CD4-positive, alpha-beta memory T cell (primary cell): ENCODE measurements at regions not wholly inside any gene's neighbourhood (a gene's known extent, or its start where the extent isn't known, plus 50 kb on each side); places are given as distances from the start of the nearest gene placed in this dataset.

Source experiments
- CTCF ChIA-PET: fragments of 350-600 bp; sonication (Branson Sonifier 250); formaldehyde crosslinking; loops from one replicate; lab custom pipeline; 2021; ENCODE audit warnings: inconsistent platforms; ENCODE audit not compliant: partially characterized antibody; lab: Charles Lee
- POLR2A ChIA-PET: fragments of 350-600 bp; sonication (Branson Sonifier 250); formaldehyde crosslinking; loops from one replicate; lab custom pipeline; 2021; ENCODE audit not compliant: partially characterized antibody; lab: Charles Lee
- DNase-seq, 5 donors: peaks; one replicate each; pipeline versions ENCODE4 v3.0.0 to v3.0.0-alpha.2; 2020 to 2022; ENCODE audit warnings: mixed read lengths in 1 of 5
- H3K27ac ChIP-seq: one replicate; pipeline ENCODE4 v1.7.0; 2013; ENCODE audit warnings: low read depth, low read length
- H3K27me3 ChIP-seq: 2 replicates; pipeline ENCODE4 v1.7.0; 2013; ENCODE audit warnings: mild to moderate bottlenecking, low read length, moderate library complexity; ENCODE audit not compliant: insufficient read depth
- H3K36me3 ChIP-seq: 2 replicates; pipeline ENCODE4 v1.7.0; 2013; ENCODE audit warnings: mild to moderate bottlenecking, low read length, moderate library complexity; ENCODE audit not compliant: insufficient read depth
- H3K4me1 ChIP-seq: 2 replicates; pipeline ENCODE4 v1.7.0; 2013; ENCODE audit warnings: mild to moderate bottlenecking, low read length, moderate library complexity; ENCODE audit not compliant: insufficient read depth
- H3K4me3 ChIP-seq, 2 donors: one replicate each; pipeline ENCODE4 v1.7.0; 2013; ENCODE audit warnings: low read length in 2 of 2, mild to moderate bottlenecking in 1 of 2
- H3K9me3 ChIP-seq, 2 donors: one replicate each; pipeline ENCODE4 v1.7.0; 2013; ENCODE audit warnings: low read length in 2 of 2, control low read depth in 1 of 2; ENCODE audit not compliant: control insufficient read depth in 1 of 2
- H3K27ac Mint-ChIP-seq, 7 donors: one replicate each; pipeline ENCODE4 v1.8.0; 2020 to 2021; ENCODE audit warnings: mixed read lengths in 7 of 7, mild to moderate bottlenecking in 6 of 7, inconsistent platforms in 3 of 7, moderate library complexity in 3 of 7
- H3K27me3 Mint-ChIP-seq, 2 donors: one replicate each; pipeline ENCODE4 v1.8.0; 2020 to 2021; ENCODE audit warnings: mixed read lengths in 2 of 2
- H3K36me3 Mint-ChIP-seq, 2 donors: one replicate each; pipeline ENCODE4 v1.8.0; 2020 to 2021; ENCODE audit warnings: mixed read lengths in 2 of 2, inconsistent platforms in 1 of 2, mild to moderate bottlenecking in 1 of 2
- H3K4me1 Mint-ChIP-seq, 4 donors: one replicate each; pipeline ENCODE4 v1.8.0; 2020 to 2021; ENCODE audit warnings: mixed read lengths in 4 of 4, mild to moderate bottlenecking in 1 of 4
- H3K4me3 Mint-ChIP-seq, 8 donors: one replicate each; pipeline ENCODE4 v1.8.0; 2020 to 2021; ENCODE audit warnings: mixed read lengths in 8 of 8, mild to moderate bottlenecking in 7 of 8, moderate library complexity in 6 of 8, inconsistent platforms in 3 of 8
- H3K9me3 Mint-ChIP-seq, 8 donors: one replicate each; pipeline ENCODE4 v1.8.0; 2020 to 2021; ENCODE audit warnings: mixed read lengths in 8 of 8, mild to moderate bottlenecking in 5 of 8, inconsistent platforms in 3 of 8, moderate library complexity in 1 of 8
- intact Hi-C: fragments of 100-400 bp; cut with micrococcal nuclease; formaldehyde crosslinking; loops from one replicate; pipeline ENCODE4 v1.15.1; 2023

DNA sequence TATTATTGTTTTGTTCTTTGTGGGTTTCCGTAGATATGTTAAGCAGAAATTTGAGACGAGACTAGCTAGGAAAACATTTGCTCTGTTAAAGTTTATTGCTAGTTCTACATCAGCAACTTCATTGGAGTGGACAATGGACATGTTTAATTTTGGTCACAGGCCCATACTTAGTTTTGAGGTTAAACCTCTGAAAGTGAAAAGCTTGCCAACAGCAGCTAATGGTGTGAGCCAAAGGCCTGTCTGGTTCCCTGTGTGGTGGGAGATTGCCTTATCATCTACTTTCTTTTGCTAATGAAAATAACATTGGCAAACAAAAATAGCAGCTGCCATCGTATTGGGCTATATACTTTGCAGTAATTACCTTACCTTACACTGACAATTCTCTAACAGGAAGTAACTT lies 388.4 kb upstream of the FZD8 start:
- Mint-ChIP-seq H3K27ac (no peak overlapping the region), H3K9me3 (peaks cover 0 to 14% (median 2%) of the 10 kb centered on the region in 8 donors), H3K36me3 (no peaks in the 10 kb centered on the region), H3K4me1 (no peaks in the 10 kb centered on the region), H3K4me3 (no peak overlapping the region), H3K27me3 (no peaks in the 10 kb centered on the region)
- H3K27ac ChIP-seq = no peak overlapping the region
- intact Hi-C loops = no loop called here
- H3K36me3 ChIP-seq = no peaks in the 10 kb centered on the region
- no peaks in the 10 kb centered on the region for H3K27me3 ChIP-seq
- no peaks in the 10 kb centered on the region for H3K4me1 ChIP-seq
- H3K9me3 ChIP-seq = no peaks in the 10 kb centered on the region
- no peak for DNase-seq
- CTCF ChIA-PET = interaction anchor here (0.7 kb wide), 1 partner anchor 16 kb away, joined by 3 read pairs; no protein-coding TSS in a partner anchor
- no peak overlapping the region for H3K4me3 ChIP-seq
- POLR2A ChIA-PET = no interaction called here

- ChIA-PET POLR2A (no interaction called here), CTCF (no interaction called here)
- H3K9me3 ChIP-seq = no peaks in the 10 kb centered on the region
- Mint-ChIP-seq H3K27me3 (no peaks in the 10 kb centered on the region), H3K4me1 (no peaks in the 10 kb centered on the region), H3K4me3 (no peak overlapping the region), H3K36me3 (no peaks in the 10 kb centered on the region), H3K9me3 (peaks cover 0 to 14% (median 3%) of the 10 kb centered on the region in 8 donors), H3K27ac (no peak overlapping the region)
- intact Hi-C loops = no loop called here
- H3K27me3 ChIP-seq = no peaks in the 10 kb centered on the region
- H3K4me3 ChIP-seq = no peak overlapping the region
- no peak overlapping the region for H3K27ac ChIP-seq
- no peaks in the 10 kb centered on the region for H3K36me3 ChIP-seq
- no peak for DNase-seq
- no peaks in the 10 kb centered on the region for H3K4me1 ChIP-seq
Measured at GRCh38 chr10:36026656-36027390, 384.7 kb upstream of the FZD8 start.

DNA sequence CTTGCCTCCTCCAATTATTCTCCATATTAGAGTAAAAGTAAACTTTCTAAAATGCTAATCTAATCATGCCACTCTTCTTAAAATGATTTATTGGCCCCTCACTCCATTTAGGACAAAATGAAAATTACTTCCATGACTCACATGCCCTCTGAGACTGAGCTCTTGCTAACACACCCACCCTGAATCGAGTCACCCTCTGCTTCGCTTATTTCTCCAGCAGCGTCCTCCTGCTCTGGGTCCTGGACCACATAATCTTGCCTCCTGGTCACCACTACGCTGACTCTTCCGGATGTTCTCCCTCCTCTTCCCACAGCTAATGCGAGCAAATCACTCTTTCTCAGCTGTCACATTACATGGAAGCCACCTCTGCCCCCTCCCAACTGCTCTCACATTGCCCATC lies 384.0 kb upstream of the FZD8 start:
- Histone ChIP-seq H3K27me3 (no peaks in the 10 kb centered on the region), H3K4me1 (no peaks in the 10 kb centered on the region), H3K9me3 (no peaks in the 10 kb centered on the region), H3K36me3 (no peaks in the 10 kb centered on the region), H3K27ac (no peak overlapping the region), H3K4me3 (no peak overlapping the region)
- ChIA-PET CTCF (no interaction called here), POLR2A (no interaction called here)
- no peak for DNase-seq
- Mint-ChIP-seq H3K27ac (no peak overlapping the region), H3K36me3 (no peaks in the 10 kb centered on the region), H3K4me1 (no peaks in the 10 kb centered on the region), H3K4me3 (no peak overlapping the region), H3K9me3 (peaks cover 0 to 14% (median 3%) of the 10 kb centered on the region in 8 donors), H3K27me3 (no peaks in the 10 kb centered on the region)
- intact Hi-C loops = no loop called here

- Histone ChIP-seq H3K9me3 (no peaks in the 10 kb centered on the region), H3K4me3 (no peak overlapping the region), H3K27ac (no peak overlapping the region), H3K27me3 (no peaks in the 10 kb centered on the region), H3K4me1 (no peaks in the 10 kb centered on the region), H3K36me3 (no peaks in the 10 kb centered on the region)
- Mint-ChIP-seq H3K27me3 (no peaks in the 10 kb centered on the region), H3K9me3 (peaks cover 0 to 14% (median 3%) of the 10 kb centered on the region in 8 donors), H3K27ac (no peak overlapping the region), H3K36me3 (no peaks in the 10 kb centered on the region), H3K4me3 (no peak overlapping the region), H3K4me1 (no peaks in the 10 kb centered on the region)
- CTCF ChIA-PET = no interaction called here
- no peak for DNase-seq
- intact Hi-C loops = no loop called here
- POLR2A ChIA-PET = no interaction called here
Measured at GRCh38 chr10:36023939-36024338, 381.8 kb upstream of the FZD8 start.

DNA sequence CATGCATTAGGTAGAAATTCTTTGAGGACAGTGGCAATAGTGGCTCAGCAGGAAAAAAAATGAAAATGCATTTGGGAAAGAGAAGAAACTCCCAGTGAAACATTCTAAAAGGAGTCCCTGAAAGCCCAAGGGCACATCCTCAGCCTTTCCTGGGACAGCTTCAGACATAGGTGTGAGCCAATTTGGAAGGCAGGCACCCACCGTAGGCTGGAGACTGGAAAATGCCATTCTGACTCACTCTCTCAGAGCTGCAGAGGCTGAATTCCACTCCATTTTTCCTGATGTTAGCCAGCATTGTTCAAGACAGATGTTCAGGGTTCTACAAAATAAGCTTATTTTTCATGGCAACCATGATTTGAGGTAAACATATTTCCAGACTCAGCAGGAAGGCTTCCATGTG lies 379.0 kb upstream of the FZD8 start:
- Mint-ChIP-seq H3K27me3 (no peaks in the 10 kb centered on the region), H3K36me3 (no peaks in the 10 kb centered on the region), H3K27ac (no peak overlapping the region), H3K4me1 (no peaks in the 10 kb centered on the region), H3K4me3 (no peak overlapping the region), H3K9me3 (peaks cover 0 to 4% (median 1%) of the 10 kb centered on the region in 8 donors)
- Histone ChIP-seq H3K36me3 (no peaks in the 10 kb centered on the region), H3K4me3 (no peak overlapping the region), H3K27me3 (no peaks in the 10 kb centered on the region), H3K27ac (no peak overlapping the region), H3K9me3 (no peaks in the 10 kb centered on the region), H3K4me1 (no peaks in the 10 kb centered on the region)
- POLR2A ChIA-PET = no interaction called here
- intact Hi-C loops = no loop called here
- CTCF ChIA-PET = no interaction called here
- no peak for DNase-seq

GRCh38 chr10:36019749-36020148 lies 377.7 kb upstream of the FZD8 start:
- Histone ChIP-seq H3K27me3 (no peaks in the 10 kb centered on the region), H3K9me3 (no peaks in the 10 kb centered on the region), H3K4me1 (no peaks in the 10 kb centered on the region), H3K36me3 (no peaks in the 10 kb centered on the region), H3K4me3 (no peak overlapping the region), H3K27ac (no peak overlapping the region)
- DNase-seq = no peak
- H3K27me3 Mint-ChIP-seq = no peaks in the 10 kb centered on the region
- H3K27ac Mint-ChIP-seq = no peak overlapping the region
- H3K4me3 Mint-ChIP-seq = peak overlapping the region in 1 of 8 donors; percentile 1
- intact Hi-C loops = no loop called here
- no peaks in the 10 kb centered on the region for H3K4me1 Mint-ChIP-seq
- peaks cover 0 to 12% (median 0%) of the 10 kb centered on the region in 8 donors for H3K9me3 Mint-ChIP-seq
- ChIA-PET POLR2A (no interaction called here), CTCF (no interaction called here)
- no peaks in the 10 kb centered on the region for H3K36me3 Mint-ChIP-seq

- H3K27me3 Mint-ChIP-seq = no peaks in the 10 kb centered on the region
- DNase-seq = no peak
- no peaks in the 10 kb centered on the region for H3K4me1 Mint-ChIP-seq
- no peaks in the 10 kb centered on the region for H3K9me3 ChIP-seq
- H3K27ac Mint-ChIP-seq = peak overlapping the region in 1 of 7 donors; percentile 65
- H3K36me3 ChIP-seq = no peaks in the 10 kb centered on the region
- ChIA-PET CTCF (no interaction called here), POLR2A (no interaction called here)
- no peaks in the 10 kb centered on the region for H3K27me3 ChIP-seq
- H3K27ac ChIP-seq = no peak overlapping the region
- H3K4me3 Mint-ChIP-seq = no peak overlapping the region
- no peak overlapping the region for H3K4me3 ChIP-seq
- H3K36me3 Mint-ChIP-seq = no peaks in the 10 kb centered on the region
- intact Hi-C loops = no loop called here
- H3K9me3 Mint-ChIP-seq = peaks cover 0 to 12% (median 0%) of the 10 kb centered on the region in 8 donors
- no peaks in the 10 kb centered on the region for H3K4me1 ChIP-seq
Measured at GRCh38 chr10:36018996-36019395, 376.9 kb upstream of the FZD8 start.
